HepG2 (cell line): ENCODE measurements at regions not wholly inside any gene's neighbourhood (a gene's known extent, or its start where the extent isn't known, plus 50 kb on each side); places are given as distances from the start of the nearest gene placed in this dataset.

Source experiments
- ATAC-seq: fragments of 200-7000 bp; cut with Tn5 transposase; 3 replicates; pipeline ENCODE4 v1.9.1; 2020; ENCODE audit warnings: mild to moderate bottlenecking, moderate library complexity
- BruUV-seq: library from RNA; stranded (reverse); fragments of 400-500 nt; replicated peaks from 2 replicates; lab custom pipeline; 2021; lab: Mats Ljungman, UMichigan
- CTCF ChIA-PET: fragments of 300-600 bp; formaldehyde crosslinking; extraction: SDS; loops from one replicate; lab custom pipeline; 2021; ENCODE audit warnings: low total read pairs, inconsistent platforms, low intra/inter-chr PET ratio; lab: Yijun Ruan, JAX
- POLR2A ChIA-PET: fragments of 350-600 bp; sonication (Branson Sonifier 250); formaldehyde crosslinking; loops from one replicate; lab custom pipeline; 2020; ENCODE audit warnings: antibody characterized with exemption, inconsistent platforms; lab: Yijun Ruan, JAX
- DNase-seq: peaks from one replicate; pipeline ENCODE4 v3.0.0-alpha.2; 2015; ENCODE audit warnings: low spot score
- FAIRE-seq: peaks from 3 replicates; lab custom pipeline; 2011; peaks lifted over from hg19 to GRCh38; lab: Jason Lieb, UNC
- H2AFZ ChIP-seq: one replicate; pipeline ENCODE4 v1.6.1; 2011; ENCODE audit warnings: low read length, inconsistent platforms
- H3K27ac ChIP-seq: fragments of 300-600 bp; 3 replicates; pipeline ENCODE4 v1.8.0; 2011; ENCODE audit warnings: mixed run types, mild to moderate bottlenecking, mixed read lengths, low read length, inconsistent platforms; ENCODE audit not compliant: insufficient read depth; ENCODE audit errors: extremely low read length
- H3K27me3 ChIP-seq, 2 experiments: fragments of 200-600 bp in 1 of 2; 2 replicates in 1 of 2; 3 replicates in 1 of 2; pipeline versions ENCODE4 v1.6.0 to v1.8.0; 2011; ENCODE audit warnings: low read length in 2 of 2, mild to moderate bottlenecking in 2 of 2, moderate library complexity in 2 of 2, inconsistent platforms in 1 of 2; ENCODE audit not compliant: insufficient read depth in 2 of 2, control insufficient read depth in 1 of 2
- H3K36me3 ChIP-seq, 2 experiments: fragments of 200-600 bp in 1 of 2; replicated peaks in 1 of 2; 2 replicates in 1 of 2; 3 replicates in 1 of 2; pipeline versions ENCODE4 v1.5.1 to v1.8.0; 2011; ENCODE audit warnings: low read length in 2 of 2, inconsistent platforms in 1 of 2; ENCODE audit not compliant: insufficient read depth in 2 of 2, control insufficient read depth in 1 of 2
- H3K4me1 ChIP-seq: 2 replicates; pipeline ENCODE4 v1.5.1; 2012; ENCODE audit warnings: low read length, inconsistent platforms; ENCODE audit not compliant: insufficient read depth
- H3K4me2 ChIP-seq: 2 replicates; pipeline ENCODE4 v1.6.0; 2011; ENCODE audit warnings: low read depth, low read length, inconsistent platforms
- H3K4me3 ChIP-seq, 3 experiments: fragments of 200-600 bp in 1 of 3; sonication (generic), shearing (Covaris generic) in 1 of 3; replicated peaks in 1 of 3; 2 replicates each; pipeline ENCODE4 v1.5.1; 2011 to 2016; ENCODE audit warnings: low read length in 3 of 3, inconsistent platforms in 2 of 3, low read depth in 2 of 3, mild to moderate bottlenecking in 2 of 3, control low read depth in 1 of 3, mixed read lengths in 1 of 3; ENCODE audit not compliant: insufficient read depth in 1 of 3
- H3K79me2 ChIP-seq: one replicate; pipeline ENCODE4 v1.6.1; 2011; ENCODE audit warnings: low read length, inconsistent platforms; ENCODE audit not compliant: insufficient read depth
- H3K9ac ChIP-seq: 2 replicates; pipeline ENCODE4 v1.6.0; 2011; ENCODE audit warnings: mild to moderate bottlenecking, low read depth, low read length, inconsistent platforms; ENCODE audit not compliant: insufficient read depth
- H3K9me3 ChIP-seq: 2 replicates; pipeline ENCODE4 v1.5.1; 2012; ENCODE audit warnings: mild to moderate bottlenecking, low read length
- H4K20me1 ChIP-seq: 2 replicates; pipeline ENCODE4 v1.6.0; 2011; ENCODE audit warnings: inconsistent platforms, mild to moderate bottlenecking, low read length, moderate library complexity; ENCODE audit not compliant: insufficient read depth
- HNF4A ChIP-seq: sonication (generic); formaldehyde crosslinking; IDR thresholded peaks from 2 replicates; pipeline ENCODE4 v1.4.0; 2020; ENCODE audit warnings: missing genetic modification reagents
- MED8 ChIP-seq: sonication (generic); formaldehyde crosslinking; IDR thresholded peaks from 2 replicates; pipeline ENCODE4 v1.8.1; 2023; ENCODE audit warnings: mild to moderate bottlenecking, missing genetic modification reagents; ENCODE audit not compliant: insufficient replicate concordance
- NCOA1 ChIP-seq: sonication (generic); formaldehyde crosslinking; IDR thresholded peaks from 2 replicates; pipeline ENCODE4 v1.9.0; 2021; ENCODE audit warnings: missing genetic modification reagents
- ZKSCAN1 ChIP-seq: fragments of 150-350 bp; IDR thresholded peaks from 2 replicates; pipeline ENCODE4 v1.6.1; 2014; ENCODE audit warnings: low read length
- ZNF713 ChIP-seq: sonication (generic); formaldehyde crosslinking; IDR thresholded peaks from 2 replicates; pipeline ENCODE4 v1.4.0; 2020; ENCODE audit warnings: mild to moderate bottlenecking, missing genetic modification reagents
- ZNF720 ChIP-seq: sonication (generic); formaldehyde crosslinking; IDR thresholded peaks from 2 replicates; pipeline ENCODE4 v1.4.0; 2020; ENCODE audit warnings: missing genetic modification reagents
- WGBS: methylation state at CpG from one replicate; pipeline ENCODE4 v1.1.6; 2017; ENCODE audit warnings: low lambda C conversion rate; 5-methylcytosine and 5-hydroxymethylcytosine counted together
- in situ Hi-C: cut with HindIII; loops from 2 replicates; pipeline ENCODE4 v1.10.0; 2017; ENCODE audit warnings: low pct_unique_long_range_greater_than_20kb; ENCODE audit not compliant: extremely low pct_ligation_motif_present
- intact Hi-C: fragments of 100-400 bp; cut with micrococcal nuclease; formaldehyde crosslinking; loops from one replicate; pipeline ENCODE4 v1.10.0; 2022; ENCODE audit not compliant: unreplicated experiment

DNA sequence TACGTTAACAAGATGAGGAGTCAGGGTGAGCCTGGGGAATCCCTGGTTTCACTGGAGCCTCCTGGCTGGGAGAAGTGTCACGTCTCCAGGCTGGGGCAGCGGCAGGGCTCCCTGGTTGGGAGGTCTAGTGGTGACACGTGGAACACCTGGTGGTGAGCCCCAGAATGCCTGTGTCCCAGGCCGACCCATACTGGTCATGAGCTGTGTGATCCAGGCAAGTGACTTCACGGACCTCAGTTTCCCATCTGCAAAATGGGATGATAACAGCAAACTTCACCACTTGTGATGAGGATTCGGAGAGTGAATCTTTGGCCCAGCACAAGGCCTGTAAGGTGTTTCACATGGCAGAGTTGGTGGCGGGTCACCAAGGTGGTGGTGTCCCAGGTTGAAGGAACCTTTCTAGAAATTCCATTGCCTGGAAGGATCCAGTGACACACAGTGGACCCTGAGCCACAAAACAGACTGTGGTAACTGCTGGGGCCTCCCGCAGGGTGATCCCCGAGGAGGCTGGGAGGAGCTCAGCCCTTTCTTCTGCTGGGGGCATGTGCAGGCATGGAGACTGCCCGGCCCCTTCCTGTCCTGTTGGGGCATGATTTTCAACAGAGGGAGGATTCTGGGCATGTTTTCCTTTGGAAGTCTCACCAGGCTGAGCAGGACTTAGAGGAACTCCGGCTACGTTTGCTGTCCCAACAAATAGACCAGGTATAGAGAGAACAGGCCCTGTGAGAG lies 153.9 kb upstream of the IER5L start (continued):
- TF ChIP-seq ZKSCAN1: no peak
- TF ChIP-seq, all 625 proteins: peak for 14

- CTCF ChIA-PET: no interaction called here
- Histone ChIP-seq H4K20me1 (no peaks in the 10 kb centered on the region), H3K9me3 (peaks cover 8% of the 10 kb centered on the region), H3K9ac (no peak overlapping the region), H3K4me3 (no peak overlapping the region), H2AFZ (no peak overlapping the region)
- no peak for ATAC-seq
- no peak for TF ChIP-seq NCOA1 (CRISPR knock-in tag)
- TF ChIP-seq ZNF713: no peak
- no peak for TF ChIP-seq MED8
- no peak for TF ChIP-seq HNF4A (CRISPR knock-in tag)
- TF ChIP-seq ZNF720 (CRISPR knock-in tag): no peak
- TF ChIP-seq, all 625 proteins: peak for 0
- in situ Hi-C loops (loop anchor here (10.0 kb wide), 1 partner anchor 283 kb away; no protein-coding TSS in a partner anchor), intact Hi-C loops (loop anchor here (5.0 kb wide), 1 partner anchor 156 kb away; no protein-coding TSS in a partner anchor)
- H3K27ac ChIP-seq: no peak overlapping the region
- FAIRE-seq (no peak), DNase-seq (no peak)
- no TSS peak for BruUV-seq
- H3K79me2 ChIP-seq: no peaks in the 10 kb centered on the region
- 94% methylated on average over 4 of the region's 4 CpGs for WGBS
- no peaks in the 10 kb centered on the region for H3K36me3 ChIP-seq
- POLR2A ChIA-PET: interaction anchor here (1.5 to 5.5 kb wide), 2 partner anchors 8 to 13 kb away, joined by 4 to 59 read pairs; no protein-coding TSS in a partner anchor
- 0 out of 5 replicates have a peak, but pooled peaks cover 0 to 4% of the 10 kb centered on the region in 2 experiments for H3K27me3 ChIP-seq
- peaks cover 69% of the 10 kb centered on the region for H3K4me1 ChIP-seq
- H3K4me2 ChIP-seq: no peak overlapping the region
Observed at GRCh38 chr9:129331493-129331765, 153.4 kb upstream of the IER5L start.
